ENCODE measurements at regions not wholly inside any gene's neighbourhood (a gene's known extent, or its start where the extent isn't known, plus 50 kb on each side); places are given as distances from the start of the nearest gene placed in this dataset.

DNA sequence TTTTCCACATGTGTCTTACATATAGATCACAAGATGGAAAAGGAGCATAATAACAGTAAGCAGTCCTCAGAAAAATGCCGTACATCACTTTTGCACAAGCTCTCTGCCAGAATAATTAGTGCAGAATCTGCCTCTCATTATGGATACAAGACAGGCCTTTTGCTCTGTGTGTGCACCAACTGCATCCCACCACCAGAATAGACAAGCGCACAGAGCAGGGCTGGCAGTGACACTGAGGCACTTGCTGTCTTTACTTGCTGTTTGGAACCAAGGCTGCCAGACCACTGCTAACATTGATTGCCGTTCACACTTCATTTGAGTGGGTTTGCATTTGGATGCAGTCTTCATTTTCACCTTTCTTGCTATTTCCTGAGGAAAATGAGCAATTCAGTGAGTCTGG, 741.3 kb downstream of the TLE1 start:
- CTCF ChIA-PET, result no interaction called here
- intact Hi-C loops (cut with micrococcal nuclease), result no loop called here
- no TSS peak for BruUV-seq (replicated peaks)

DNA sequence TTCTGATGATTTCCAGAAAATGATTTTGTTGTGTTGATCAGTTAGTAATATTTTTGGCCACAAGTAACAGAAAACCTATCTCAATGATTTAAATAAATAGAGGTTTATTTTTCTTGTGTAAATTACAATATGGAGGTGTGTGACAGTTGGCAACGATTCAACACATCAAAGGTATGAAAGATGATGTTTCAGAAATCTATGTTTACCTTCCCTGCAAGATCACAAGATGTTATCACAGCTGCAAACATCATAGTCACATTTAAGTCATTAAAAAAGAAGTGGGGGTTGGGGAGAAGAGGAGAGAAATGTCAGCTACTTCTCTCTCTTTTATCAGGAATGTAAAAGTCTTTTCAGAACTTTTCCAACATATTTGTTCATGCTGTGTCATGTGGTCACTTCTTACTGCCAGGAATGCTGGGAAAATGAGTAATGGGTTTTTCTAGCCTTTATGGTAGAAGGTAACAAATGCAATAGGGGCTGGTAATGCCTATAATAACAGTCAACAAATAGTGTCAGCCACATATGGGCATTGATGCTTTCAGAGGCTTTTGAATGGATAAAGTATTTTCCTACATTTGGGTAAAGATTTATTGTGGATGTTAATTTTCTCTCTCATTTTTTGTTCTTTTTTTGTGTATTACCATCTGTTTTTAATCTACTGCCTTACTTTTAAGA, 742.7 kb downstream of the TLE1 start:
- DNase-seq (ENCODE audit: unreplicated experiment), result no peak
- intact Hi-C loops (cut with micrococcal nuclease), result no loop called here
- Mint-ChIP-seq H3K27me3 (ENCODE audit: insufficient read depth, unreplicated experiment) (no peaks in the 10 kb centered on the region), H3K9me3 (ENCODE audit: unreplicated experiment) (no peaks in the 10 kb centered on the region), H3K4me1 (ENCODE audit: insufficient read depth, unreplicated experiment) (peaks cover 3% of the 10 kb centered on the region), H3K27ac (ENCODE audit: low read depth, unreplicated experiment) (no peak overlapping the region), H3K36me3 (ENCODE audit: insufficient read depth, unreplicated experiment) (no peaks in the 10 kb centered on the region), H3K4me3 (ENCODE audit: unreplicated experiment) (no peak overlapping the region)
- ChIA-PET POLR2A (no interaction called here), CTCF (interaction anchor here (0.6 kb wide), 1 partner anchor 772 kb away, joined by 3 read pairs; no protein-coding TSS in a partner anchor)
- BruUV-seq (replicated peaks), result no TSS peak
- TF ChIP-seq, protein P1, sequence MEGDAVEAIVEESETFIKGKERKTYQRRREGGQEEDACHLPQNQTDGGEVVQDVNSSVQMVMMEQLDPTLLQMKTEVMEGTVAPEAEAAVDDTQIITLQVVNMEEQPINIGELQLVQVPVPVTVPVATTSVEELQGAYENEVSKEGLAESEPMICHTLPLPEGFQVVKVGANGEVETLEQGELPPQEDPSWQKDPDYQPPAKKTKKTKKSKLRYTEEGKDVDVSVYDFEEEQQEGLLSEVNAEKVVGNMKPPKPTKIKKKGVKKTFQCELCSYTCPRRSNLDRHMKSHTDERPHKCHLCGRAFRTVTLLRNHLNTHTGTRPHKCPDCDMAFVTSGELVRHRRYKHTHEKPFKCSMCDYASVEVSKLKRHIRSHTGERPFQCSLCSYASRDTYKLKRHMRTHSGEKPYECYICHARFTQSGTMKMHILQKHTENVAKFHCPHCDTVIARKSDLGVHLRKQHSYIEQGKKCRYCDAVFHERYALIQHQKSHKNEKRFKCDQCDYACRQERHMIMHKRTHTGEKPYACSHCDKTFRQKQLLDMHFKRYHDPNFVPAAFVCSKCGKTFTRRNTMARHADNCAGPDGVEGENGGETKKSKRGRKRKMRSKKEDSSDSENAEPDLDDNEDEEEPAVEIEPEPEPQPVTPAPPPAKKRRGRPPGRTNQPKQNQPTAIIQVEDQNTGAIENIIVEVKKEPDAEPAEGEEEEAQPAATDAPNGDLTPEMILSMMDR (IDR thresholded peaks at IDR 0.05; ENCODE audit: unreplicated experiment), result no peak

More for the DNA sequence above, 741.3 kb downstream of the TLE1 start:
- POLR2A ChIA-PET, result interaction anchor here (0.8 kb wide), 1 partner anchor 9 kb away, joined by 4 read pairs; no protein-coding TSS in a partner anchor
- TF ChIP-seq, protein P1 (IDR thresholded peaks at IDR 0.05; ENCODE audit: unreplicated experiment), result no peak
- H3K9me3 Mint-ChIP-seq (ENCODE audit: unreplicated experiment), result no peaks in the 10 kb centered on the region
- no peak for DNase-seq (ENCODE audit: unreplicated experiment)
- H3K36me3 Mint-ChIP-seq (ENCODE audit: insufficient read depth, unreplicated experiment), result no peaks in the 10 kb centered on the region
- no peaks in the 10 kb centered on the region for H3K27me3 Mint-ChIP-seq (ENCODE audit: insufficient read depth, unreplicated experiment)
- H3K4me3 Mint-ChIP-seq (ENCODE audit: unreplicated experiment), result no peak overlapping the region
- H3K27ac Mint-ChIP-seq (ENCODE audit: low read depth, unreplicated experiment), result no peak overlapping the region
- H3K4me1 Mint-ChIP-seq (ENCODE audit: insufficient read depth, unreplicated experiment), result peaks cover 5% of the 10 kb centered on the region

DNA sequence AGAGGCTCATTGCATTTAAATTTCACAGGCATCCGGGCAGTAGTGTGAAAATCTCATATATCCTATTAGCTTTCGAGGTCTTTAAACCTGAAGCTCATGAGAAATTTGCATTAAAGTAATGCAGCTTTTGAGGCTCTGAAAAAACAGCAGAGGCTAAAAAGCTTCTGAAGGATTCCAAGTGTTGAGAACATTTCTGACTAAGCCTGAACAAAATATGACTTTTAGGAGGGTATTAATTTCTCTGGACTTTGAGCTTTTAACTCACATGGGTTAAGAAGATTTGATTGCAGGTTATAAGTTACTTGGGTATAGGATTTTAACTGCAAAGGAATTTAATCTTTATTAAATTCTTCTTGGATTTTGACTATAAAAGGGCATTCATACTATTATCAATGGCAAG, 743.9 kb downstream of the TLE1 start:
- H3K27ac Mint-ChIP-seq (ENCODE audit: low read depth, unreplicated experiment), result no peak overlapping the region
- POLR2A ChIA-PET, result no interaction called here
- BruUV-seq (replicated peaks), result no TSS peak
- CTCF ChIA-PET, result no interaction called here
- intact Hi-C loops (cut with micrococcal nuclease), result no loop called here
- no peaks in the 10 kb centered on the region for H3K9me3 Mint-ChIP-seq (ENCODE audit: unreplicated experiment)
- no peaks in the 10 kb centered on the region for H3K27me3 Mint-ChIP-seq (ENCODE audit: insufficient read depth, unreplicated experiment)
- H3K36me3 Mint-ChIP-seq (ENCODE audit: insufficient read depth, unreplicated experiment), result no peaks in the 10 kb centered on the region
- TF ChIP-seq, protein P1 (IDR thresholded peaks at IDR 0.05; ENCODE audit: unreplicated experiment), result no peak
- no peak for DNase-seq (ENCODE audit: unreplicated experiment)
- H3K4me1 Mint-ChIP-seq (ENCODE audit: insufficient read depth, unreplicated experiment), result no peaks in the 10 kb centered on the region
- H3K4me3 Mint-ChIP-seq (ENCODE audit: unreplicated experiment), result no peak overlapping the region

DNA sequence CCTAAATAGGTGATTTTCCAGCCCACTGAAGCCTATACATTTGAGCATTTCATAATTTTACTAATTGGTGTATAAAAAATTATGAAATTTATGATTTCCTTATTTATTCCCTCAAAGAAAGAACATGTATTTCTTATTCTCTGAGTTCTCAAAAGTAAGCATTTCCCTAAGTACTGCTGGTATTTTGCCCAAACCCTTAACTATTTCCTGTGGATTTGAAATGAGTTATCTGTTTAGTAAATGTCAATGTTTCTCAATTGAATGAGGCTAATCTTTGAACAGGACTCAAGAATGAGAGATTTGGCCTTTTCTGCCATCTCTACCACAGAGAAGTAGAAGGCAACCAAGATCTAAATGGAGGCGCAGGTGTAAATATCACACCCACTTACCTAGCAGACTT, 751.7 kb downstream of the TLE1 start:
- H3K4me1 Mint-ChIP-seq (ENCODE audit: insufficient read depth, unreplicated experiment), result no peaks in the 10 kb centered on the region
- H3K4me3 Mint-ChIP-seq (ENCODE audit: unreplicated experiment), result no peak overlapping the region
- no peaks in the 10 kb centered on the region for H3K9me3 Mint-ChIP-seq (ENCODE audit: unreplicated experiment)
- no peaks in the 10 kb centered on the region for H3K27me3 Mint-ChIP-seq (ENCODE audit: insufficient read depth, unreplicated experiment)
- BruUV-seq (replicated peaks), result no TSS peak
- no peak for DNase-seq (ENCODE audit: unreplicated experiment)
- H3K36me3 Mint-ChIP-seq (ENCODE audit: insufficient read depth, unreplicated experiment), result no peaks in the 10 kb centered on the region
- TF ChIP-seq, protein P1 (IDR thresholded peaks at IDR 0.05; ENCODE audit: unreplicated experiment), result no peak
- no peak overlapping the region for H3K27ac Mint-ChIP-seq (ENCODE audit: low read depth, unreplicated experiment)
- ChIA-PET CTCF (interaction anchor here (0.7 kb wide), 1 partner anchor 1565 kb away, joined by 3 read pairs; no protein-coding TSS in a partner anchor), POLR2A (no interaction called here)
- intact Hi-C loops (cut with micrococcal nuclease), result no loop called here

Measured in MCF 10A (cell line).